CD8-positive, alpha-beta memory T cell (primary cell): ENCODE measurements at regions not wholly inside any gene's neighbourhood (a gene's known extent, or its start where the extent isn't known, plus 50 kb on each side); places are given as distances from the start of the nearest gene placed in this dataset.

Source experiments
- CTCF ChIA-PET: fragments of 350-600 bp; sonication (Branson Sonifier 250); formaldehyde crosslinking; loops from one replicate; lab custom pipeline; 2021; ENCODE audit warnings: antibody characterized with exemption; lab: Charles Lee
- POLR2A ChIA-PET: fragments of 350-600 bp; sonication (Branson Sonifier 250); formaldehyde crosslinking; loops from one replicate; lab custom pipeline; 2021; ENCODE audit warnings: antibody characterized with exemption; lab: Charles Lee
- DNase-seq, 5 donors: peaks; one replicate each; pipeline versions ENCODE4 v3.0.0 to v3.0.0-alpha.2; 2020 to 2022; ENCODE audit warnings: mixed read lengths in 1 of 5
- H3K27ac ChIP-seq: one replicate; pipeline ENCODE4 v1.7.0; 2013; ENCODE audit warnings: low read depth, mild to moderate bottlenecking, low read length, moderate library complexity
- H3K27me3 ChIP-seq: 2 replicates; pipeline ENCODE4 v1.7.0; 2013; ENCODE audit warnings: low read length, mild to moderate bottlenecking; ENCODE audit not compliant: insufficient read depth, poor library complexity, severe bottlenecking
- H3K36me3 ChIP-seq: 2 replicates; pipeline ENCODE4 v1.7.0; 2013; ENCODE audit warnings: mild to moderate bottlenecking, low read length, moderate library complexity; ENCODE audit not compliant: insufficient read depth
- H3K4me1 ChIP-seq: 2 replicates; pipeline ENCODE4 v1.7.0; 2013; ENCODE audit warnings: mild to moderate bottlenecking, low read length, moderate library complexity; ENCODE audit not compliant: insufficient read depth
- H3K4me3 ChIP-seq: 2 replicates; pipeline ENCODE4 v1.7.0; 2013; ENCODE audit warnings: mild to moderate bottlenecking, low read length
- H3K9me3 ChIP-seq: 2 replicates; pipeline ENCODE4 v1.7.0; 2013; ENCODE audit warnings: mild to moderate bottlenecking, low read length
- H3K27ac Mint-ChIP-seq, 8 donors: one replicate each; pipeline ENCODE4 v1.8.0; 2020 to 2021; ENCODE audit warnings: mixed read lengths in 8 of 8, mild to moderate bottlenecking in 6 of 8, inconsistent platforms in 3 of 8, moderate library complexity in 3 of 8
- H3K27me3 Mint-ChIP-seq, 2 donors: one replicate each; pipeline ENCODE4 v1.8.0; 2020 to 2021; ENCODE audit warnings: mixed read lengths in 2 of 2, mild to moderate bottlenecking in 1 of 2, moderate library complexity in 1 of 2
- H3K36me3 Mint-ChIP-seq, 3 donors: one replicate each; pipeline ENCODE4 v1.8.0; 2020 to 2021; ENCODE audit warnings: mixed read lengths in 3 of 3, inconsistent platforms in 1 of 3, mild to moderate bottlenecking in 1 of 3
- H3K4me1 Mint-ChIP-seq, 3 donors: one replicate each; pipeline ENCODE4 v1.8.0; 2020 to 2021; ENCODE audit warnings: mixed read lengths in 3 of 3, inconsistent platforms in 1 of 3, mild to moderate bottlenecking in 1 of 3
- H3K4me3 Mint-ChIP-seq, 7 donors: one replicate each; pipeline ENCODE4 v1.8.0; 2020 to 2021; ENCODE audit warnings: mixed read lengths in 7 of 7, mild to moderate bottlenecking in 6 of 7, moderate library complexity in 4 of 7, inconsistent platforms in 2 of 7
- H3K9me3 Mint-ChIP-seq, 5 donors: one replicate each; pipeline ENCODE4 v1.8.0; 2020 to 2022; ENCODE audit warnings: mixed read lengths in 5 of 5, mild to moderate bottlenecking in 3 of 5, moderate library complexity in 2 of 5, inconsistent platforms in 1 of 5

DNA sequence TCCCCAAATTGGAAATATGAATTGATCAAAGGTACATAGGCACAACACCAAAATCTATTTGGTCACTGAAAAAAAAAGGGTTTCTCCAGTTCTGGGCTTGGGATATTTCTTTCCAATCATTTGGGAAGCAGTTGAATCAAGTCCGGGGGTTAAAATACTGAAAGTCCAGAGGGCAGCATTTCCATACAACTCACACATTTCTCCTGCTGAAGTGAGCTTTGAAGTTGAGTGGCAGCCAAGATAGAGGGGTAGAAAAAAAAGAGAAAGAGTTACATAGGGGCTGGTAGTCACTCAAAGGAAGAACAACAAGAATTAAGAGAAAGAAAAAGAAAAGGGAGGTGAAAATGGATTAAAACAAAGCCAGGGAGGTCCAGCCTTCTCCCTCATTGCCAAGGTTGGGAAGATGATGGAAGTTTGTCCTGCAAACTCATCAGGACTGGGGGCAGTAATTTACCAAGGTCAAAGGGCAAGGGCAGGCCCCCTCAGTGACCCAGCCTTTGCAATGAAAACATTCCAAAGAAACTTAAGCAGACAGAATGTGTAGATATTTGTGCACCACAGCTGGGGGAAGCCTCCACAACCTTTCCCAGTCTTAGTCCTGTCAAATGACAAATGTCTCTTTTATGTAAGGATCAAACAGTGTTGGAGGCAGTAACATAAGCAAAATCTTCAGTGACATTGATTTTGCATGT lies 525.3 kb upstream of the JARID2 start:
- Histone ChIP-seq H3K4me3 (no peak overlapping the region), H3K27ac (no peak overlapping the region), H3K27me3 (no peaks in the 10 kb centered on the region), H3K36me3 (no peaks in the 10 kb centered on the region), H3K4me1 (peaks cover 27% of the 10 kb centered on the region), H3K9me3 (no peaks in the 10 kb centered on the region)
- Mint-ChIP-seq H3K27ac (peak overlapping the region in 6 of 8 donors; percentile 3 to 78 (median 58)), H3K36me3 (peaks cover 0 to 7% (median 3%) of the 10 kb centered on the region in 3 donors), H3K9me3 (peaks cover 0 to 2% (median 0%) of the 10 kb centered on the region in 5 donors), H3K4me3 (no peak overlapping the region), H3K4me1 (peaks cover 29 to 66% (median 51%) of the 10 kb centered on the region in 3 donors), H3K27me3 (no peaks in the 10 kb centered on the region)
- ChIA-PET POLR2A (no interaction called here), CTCF (no interaction called here)
- DNase-seq, result no peak

DNA sequence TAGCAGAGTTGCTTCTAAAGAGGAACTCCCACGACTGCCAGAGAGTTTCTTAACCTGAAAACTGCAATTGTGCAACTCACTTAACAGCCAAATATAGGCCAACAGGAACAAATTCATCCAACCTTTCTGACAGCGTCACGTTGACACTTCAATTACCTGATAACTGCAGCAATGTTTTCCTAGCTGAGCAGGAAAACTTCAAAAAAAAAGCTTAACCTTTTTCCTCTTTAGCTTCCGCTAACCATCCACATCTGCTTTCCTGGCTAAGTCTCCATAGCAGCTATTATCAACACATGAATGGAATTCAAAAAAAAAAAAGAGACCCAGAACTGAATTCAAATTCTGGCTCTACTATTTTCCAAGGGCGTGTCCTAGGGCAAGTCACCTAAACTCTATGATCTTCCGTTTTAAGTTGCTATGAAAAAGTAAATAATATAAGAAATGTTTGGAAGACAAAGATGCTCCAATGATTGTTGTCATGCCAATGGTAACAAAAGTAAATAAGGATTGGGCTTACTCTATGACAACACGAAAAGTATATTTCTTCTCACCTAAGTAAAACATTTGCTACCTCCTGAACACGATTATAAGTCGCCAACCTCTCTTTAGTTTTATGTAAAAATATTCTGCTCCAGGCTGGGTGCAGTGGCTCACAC lies 524.6 kb upstream of the JARID2 start:
- Histone ChIP-seq H3K4me1 (peaks cover 27% of the 10 kb centered on the region), H3K36me3 (no peaks in the 10 kb centered on the region), H3K9me3 (no peaks in the 10 kb centered on the region), H3K4me3 (no peak overlapping the region), H3K27me3 (no peaks in the 10 kb centered on the region), H3K27ac (no peak overlapping the region)
- H3K27ac Mint-ChIP-seq, result peak overlapping the region in 4 of 8 donors; percentile 13 to 62 (median 56)
- POLR2A ChIA-PET, result no interaction called here
- H3K36me3 Mint-ChIP-seq, result peaks cover 0 to 7% (median 3%) of the 10 kb centered on the region in 3 donors
- H3K9me3 Mint-ChIP-seq, result peaks cover 0 to 2% (median 0%) of the 10 kb centered on the region in 5 donors
- H3K4me1 Mint-ChIP-seq, result peaks cover 29 to 61% (median 51%) of the 10 kb centered on the region in 3 donors
- DNase-seq, result no peak
- no peaks in the 10 kb centered on the region for H3K27me3 Mint-ChIP-seq
- CTCF ChIA-PET, result no interaction called here
- H3K4me3 Mint-ChIP-seq, result no peak overlapping the region

DNA sequence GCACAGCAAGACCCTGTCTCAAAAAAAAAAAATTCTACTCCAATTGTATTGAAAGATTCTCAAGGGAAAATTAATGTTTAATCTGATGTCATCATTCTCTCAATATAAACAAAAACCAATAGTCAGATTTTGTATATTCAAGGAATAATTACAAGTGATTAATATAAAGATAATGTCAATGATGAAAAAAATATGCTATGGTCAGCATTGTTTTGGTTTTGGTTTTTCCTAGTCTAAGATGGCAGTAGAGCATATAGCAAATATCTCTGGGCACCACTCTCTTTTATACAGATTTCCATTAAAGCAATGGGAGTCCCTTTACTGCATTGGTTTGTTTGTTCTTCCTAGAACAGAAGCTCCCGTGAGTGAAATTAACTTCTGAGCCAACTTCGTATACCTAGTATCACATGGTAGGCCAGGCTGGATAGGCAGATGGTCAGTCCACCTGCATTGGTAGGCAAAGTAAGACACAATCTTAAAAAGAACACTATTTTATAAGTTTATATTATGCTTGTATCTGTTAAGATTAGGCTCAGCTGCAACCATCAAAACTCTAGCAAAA lies 523.8 kb upstream of the JARID2 start:
- H3K4me1 Mint-ChIP-seq, result peaks cover 23 to 54% (median 45%) of the 10 kb centered on the region in 3 donors
- POLR2A ChIA-PET, result no interaction called here

DNA sequence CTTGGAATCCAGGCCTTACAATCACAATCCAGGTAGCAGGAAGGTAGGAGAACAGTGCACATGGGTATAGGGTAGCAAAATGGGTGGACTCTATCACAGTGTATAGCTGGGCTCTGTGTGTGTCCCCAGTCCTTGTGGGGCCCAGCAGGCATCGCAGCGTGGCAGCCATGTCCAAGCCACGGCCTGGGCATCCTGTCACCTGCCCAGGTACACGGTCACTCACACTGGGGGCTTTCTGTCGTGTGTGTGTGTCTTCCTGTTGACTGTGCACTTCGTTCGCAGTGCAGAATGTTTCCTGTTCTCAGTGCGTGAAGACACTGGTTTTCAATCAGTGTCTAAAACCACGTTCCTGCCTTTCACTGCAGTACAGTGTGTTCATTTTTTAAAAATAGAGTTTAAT lies 523.2 kb upstream of the JARID2 start:
- Mint-ChIP-seq H3K27me3 (no peaks in the 10 kb centered on the region), H3K36me3 (peaks cover 0 to 3% (median 0%) of the 10 kb centered on the region in 3 donors), H3K27ac (peak overlapping the region in 7 of 8 donors; percentile 8 to 91 (median 78)), H3K4me3 (peak overlapping the region in 3 of 7 donors; percentile 52 to 69 (median 55)), H3K9me3 (peaks cover 0 to 2% (median 0%) of the 10 kb centered on the region in 5 donors), H3K4me1 (peaks cover 17 to 51% (median 39%) of the 10 kb centered on the region in 3 donors)
- DNase-seq, result no peak
- ChIA-PET CTCF (no interaction called here), POLR2A (no interaction called here)
- H3K27ac ChIP-seq, result no peak overlapping the region
- no peaks in the 10 kb centered on the region for H3K9me3 ChIP-seq
- no peaks in the 10 kb centered on the region for H3K27me3 ChIP-seq
- peaks cover 13% of the 10 kb centered on the region for H3K4me1 ChIP-seq
- H3K4me3 ChIP-seq, result no peak overlapping the region
- no peaks in the 10 kb centered on the region for H3K36me3 ChIP-seq

More for the DNA sequence above, 523.8 kb upstream of the JARID2 start:
- H3K9me3 ChIP-seq, result no peaks in the 10 kb centered on the region
- H3K27ac ChIP-seq, result no peak overlapping the region
- no peaks in the 10 kb centered on the region for H3K27me3 ChIP-seq
- H3K4me3 ChIP-seq, result no peak overlapping the region
- H3K27me3 Mint-ChIP-seq, result no peaks in the 10 kb centered on the region
- DNase-seq, result no peak
- peak overlapping the region in 4 of 8 donors; percentile 8 to 91 (median 44) for H3K27ac Mint-ChIP-seq
- H3K4me1 ChIP-seq, result peaks cover 19% of the 10 kb centered on the region
- no peak overlapping the region for H3K4me3 Mint-ChIP-seq
- no peaks in the 10 kb centered on the region for H3K36me3 ChIP-seq
- H3K36me3 Mint-ChIP-seq, result peaks cover 0 to 7% (median 3%) of the 10 kb centered on the region in 3 donors
- CTCF ChIA-PET, result no interaction called here
- peaks cover 0 to 2% (median 0%) of the 10 kb centered on the region in 5 donors for H3K9me3 Mint-ChIP-seq

- Histone ChIP-seq H3K27me3 (no peaks in the 10 kb centered on the region), H3K4me3 (no peak overlapping the region), H3K4me1 (peaks cover 13% of the 10 kb centered on the region), H3K9me3 (no peaks in the 10 kb centered on the region), H3K27ac (no peak overlapping the region), H3K36me3 (no peaks in the 10 kb centered on the region)
- CTCF ChIA-PET, result no interaction called here
- Mint-ChIP-seq H3K9me3 (peaks cover 0 to 2% (median 0%) of the 10 kb centered on the region in 5 donors), H3K4me1 (peaks cover 16 to 55% (median 36%) of the 10 kb centered on the region in 3 donors), H3K4me3 (no peak overlapping the region), H3K36me3 (peaks cover 0 to 3% (median 0%) of the 10 kb centered on the region in 3 donors), H3K27ac (peak overlapping the region in 6 of 8 donors; percentile 53 to 92 (median 63)), H3K27me3 (no peaks in the 10 kb centered on the region)
- no peak for DNase-seq
- POLR2A ChIA-PET, result no interaction called here
Observed at GRCh38 chr6:14723535-14724086, 522.3 kb upstream of the JARID2 start.

DNA sequence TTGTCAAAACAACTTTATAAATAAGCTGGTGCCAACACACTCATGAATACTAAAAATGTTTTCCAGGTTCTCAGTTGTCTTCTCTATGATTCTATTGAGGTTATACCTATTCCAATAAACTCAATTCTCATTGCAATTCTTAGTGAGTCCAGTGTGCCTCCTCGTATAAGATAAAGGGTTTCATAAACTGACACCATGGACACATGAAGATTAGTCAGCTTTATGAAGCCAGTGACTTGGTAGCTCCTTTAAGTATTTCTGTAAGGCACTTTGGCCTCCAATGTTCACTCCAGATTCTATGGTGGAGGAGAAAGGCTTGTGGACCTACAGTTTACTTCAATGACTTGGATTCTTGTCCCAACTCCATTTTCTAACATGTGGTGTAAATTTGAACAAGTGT lies 521.3 kb upstream of the JARID2 start:
- Mint-ChIP-seq H3K4me3 (no peak overlapping the region), H3K27ac (no peak overlapping the region), H3K36me3 (no peaks in the 10 kb centered on the region), H3K9me3 (peaks cover 0 to 2% (median 0%) of the 10 kb centered on the region in 5 donors), H3K27me3 (no peaks in the 10 kb centered on the region), H3K4me1 (peaks cover 13 to 57% (median 37%) of the 10 kb centered on the region in 3 donors)
- no peak overlapping the region for H3K4me3 ChIP-seq
- H3K9me3 ChIP-seq, result no peaks in the 10 kb centered on the region
- H3K27ac ChIP-seq, result no peak overlapping the region
- DNase-seq, result no peak
- ChIA-PET CTCF (no interaction called here), POLR2A (interaction anchor here (0.7 kb wide), 1 partner anchor 17 kb away, joined by 4 read pairs; no protein-coding TSS in a partner anchor)
- peaks cover 13% of the 10 kb centered on the region for H3K4me1 ChIP-seq
- no peaks in the 10 kb centered on the region for H3K36me3 ChIP-seq
- H3K27me3 ChIP-seq, result no peaks in the 10 kb centered on the region

- H3K4me1 Mint-ChIP-seq, result peaks cover 21 to 51% (median 35%) of the 10 kb centered on the region in 3 donors
- peaks cover 0 to 2% (median 0%) of the 10 kb centered on the region in 5 donors for H3K9me3 Mint-ChIP-seq
- Histone ChIP-seq H3K4me1 (peaks cover 19% of the 10 kb centered on the region), H3K9me3 (no peaks in the 10 kb centered on the region), H3K27me3 (no peaks in the 10 kb centered on the region), H3K36me3 (no peaks in the 10 kb centered on the region), H3K27ac (no peak overlapping the region), H3K4me3 (no peak overlapping the region)
- H3K27ac Mint-ChIP-seq, result peak overlapping the region in 2 of 8 donors; percentile 7 to 50
- CTCF ChIA-PET, result no interaction called here
- H3K4me3 Mint-ChIP-seq, result peak overlapping the region in 1 of 7 donors; percentile 32
- POLR2A ChIA-PET, result no interaction called here
- no peaks in the 10 kb centered on the region for H3K27me3 Mint-ChIP-seq
- H3K36me3 Mint-ChIP-seq, result no peaks in the 10 kb centered on the region
- no peak for DNase-seq
Observed at GRCh38 chr6:14726816-14727493, 518.9 kb upstream of the JARID2 start.
